IMR-90 (cell line): ENCODE measurements at regions not wholly inside any gene's neighbourhood (a gene's known extent, or its start where the extent isn't known, plus 50 kb on each side); places are given as distances from the start of the nearest gene placed in this dataset.

ENCODE experiments used
- CEBPB ChIP-seq: IDR thresholded peaks from 2 replicates; pipeline ENCODE4 v1.6.1; 2012; ENCODE audit warnings: low read depth, low read length, improper control_type of control experiment
- MAFK ChIP-seq: IDR thresholded peaks from 2 replicates; pipeline ENCODE4 v1.6.1; 2012; ENCODE audit warnings: low read depth, low read length, improper control_type of control experiment
- MAZ ChIP-seq: IDR thresholded peaks from 2 replicates; pipeline ENCODE4 v1.6.1; 2012; ENCODE audit warnings: low read depth, mild to moderate bottlenecking, low read length, improper control_type of control experiment, moderate library complexity, borderline replicate concordance
- MXI1 ChIP-seq: IDR thresholded peaks from 2 replicates; pipeline ENCODE4 v1.6.1; 2012; ENCODE audit warnings: low read depth, mild to moderate bottlenecking, low read length, moderate library complexity, borderline replicate concordance
- NFE2L2 ChIP-seq: fragments of 150-350 bp; IDR thresholded peaks from 2 replicates; pipeline ENCODE4 v1.6.1; 2016; ENCODE audit warnings: low read depth, mild to moderate bottlenecking, low read length
- POLR2A ChIP-seq: IDR thresholded peaks from 2 replicates; pipeline ENCODE4 v1.6.1; 2012; ENCODE audit warnings: mild to moderate bottlenecking, low read depth, low read length
- RAD21 ChIP-seq: IDR thresholded peaks from 2 replicates; pipeline ENCODE4 v1.6.1; 2012; ENCODE audit warnings: low read length, improper control_type of control experiment
- RCOR1 ChIP-seq: IDR thresholded peaks from 2 replicates; pipeline ENCODE4 v1.6.1; 2012; ENCODE audit warnings: mild to moderate bottlenecking, low read length, improper control_type of control experiment; ENCODE audit not compliant: insufficient replicate concordance
- SMC3 ChIP-seq: fragments of 150-350 bp; IDR thresholded peaks from 2 replicates; pipeline ENCODE4 v1.6.1; 2016; ENCODE audit warnings: low read depth, mild to moderate bottlenecking, antibody characterized with exemption, low read length, moderate library complexity
- TF ChIP-seq, protein P1 (sequence below): conservative IDR thresholded peaks from 2 replicates; pipeline ENCODE4 v1.5.1; 2012; ENCODE audit warnings: mild to moderate bottlenecking, low read depth, low read length, improper control_type of control experiment

DNA sequence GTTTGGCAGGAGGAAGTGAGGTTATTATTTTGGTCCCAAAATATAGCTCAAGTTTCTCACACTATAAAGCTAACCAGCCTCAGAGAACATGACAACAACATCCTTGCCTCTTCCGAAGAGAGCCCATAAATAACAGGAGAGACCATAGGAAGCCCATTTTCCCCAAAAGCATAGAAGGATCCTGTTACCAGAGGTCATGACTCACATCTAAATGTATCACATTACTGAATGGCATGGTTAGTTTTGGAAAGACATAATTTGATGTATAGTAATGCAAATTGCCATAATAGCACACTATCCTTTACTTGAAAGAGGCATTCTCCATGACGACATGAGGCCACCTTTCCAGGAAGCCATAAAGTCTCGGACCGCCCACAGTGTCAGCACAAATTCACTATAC is 238.8 kb upstream of the GRIA3 start:
- TF ChIP-seq MAZ (no peak), POLR2A (no peak), SMC3 (no peak), NFE2L2 (no peak), MXI1 (no peak), RCOR1 (no peak), RAD21 (no peak), MAFK (no peak), CEBPB (no peak)
- TF ChIP-seq, protein P1, sequence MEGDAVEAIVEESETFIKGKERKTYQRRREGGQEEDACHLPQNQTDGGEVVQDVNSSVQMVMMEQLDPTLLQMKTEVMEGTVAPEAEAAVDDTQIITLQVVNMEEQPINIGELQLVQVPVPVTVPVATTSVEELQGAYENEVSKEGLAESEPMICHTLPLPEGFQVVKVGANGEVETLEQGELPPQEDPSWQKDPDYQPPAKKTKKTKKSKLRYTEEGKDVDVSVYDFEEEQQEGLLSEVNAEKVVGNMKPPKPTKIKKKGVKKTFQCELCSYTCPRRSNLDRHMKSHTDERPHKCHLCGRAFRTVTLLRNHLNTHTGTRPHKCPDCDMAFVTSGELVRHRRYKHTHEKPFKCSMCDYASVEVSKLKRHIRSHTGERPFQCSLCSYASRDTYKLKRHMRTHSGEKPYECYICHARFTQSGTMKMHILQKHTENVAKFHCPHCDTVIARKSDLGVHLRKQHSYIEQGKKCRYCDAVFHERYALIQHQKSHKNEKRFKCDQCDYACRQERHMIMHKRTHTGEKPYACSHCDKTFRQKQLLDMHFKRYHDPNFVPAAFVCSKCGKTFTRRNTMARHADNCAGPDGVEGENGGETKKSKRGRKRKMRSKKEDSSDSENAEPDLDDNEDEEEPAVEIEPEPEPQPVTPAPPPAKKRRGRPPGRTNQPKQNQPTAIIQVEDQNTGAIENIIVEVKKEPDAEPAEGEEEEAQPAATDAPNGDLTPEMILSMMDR, result no peak
